GM23338 (cell line): ENCODE measurements at regions not wholly inside any gene's neighbourhood (a gene's known extent, or its start where the extent isn't known, plus 50 kb on each side); places are given as distances from the start of the nearest gene placed in this dataset.

Experiments used
- ATAC-seq: fragments of 200-7000 bp; cut with Tn5 transposase; 3 replicates; pipeline ENCODE4 v1.9.1; 2020
- DNase-seq: peaks from one replicate; pipeline ENCODE4 v3.0.0-alpha.2; 2015; ENCODE audit warnings: low spot score
- H2AFZ ChIP-seq: fragments of 200-600 bp; sonication (generic); 2 replicates; pipeline ENCODE4 v1.8.0; 2016; ENCODE audit warnings: antibody characterized with exemption, mild to moderate bottlenecking, moderate library complexity
- H3F3A ChIP-seq: fragments of 200-600 bp; sonication (generic); replicated peaks from 2 replicates; pipeline ENCODE4 v1.8.0; 2017; ENCODE audit warnings: antibody characterized with exemption, mixed run types, low read depth
- H3K27ac ChIP-seq: fragments of 200-600 bp; sonication (generic); 2 replicates; pipeline ENCODE4 v1.6.1; 2016; ENCODE audit warnings: low read depth
- H3K27me3 ChIP-seq: fragments of 200-600 bp; sonication (generic); 2 replicates; pipeline ENCODE4 v1.8.0; 2016; ENCODE audit warnings: mild to moderate bottlenecking, mixed run types, moderate library complexity; ENCODE audit not compliant: insufficient read depth
- H3K36me3 ChIP-seq: fragments of 200-600 bp; sonication (generic); 2 replicates; pipeline ENCODE4 v1.8.0; 2016; ENCODE audit warnings: mild to moderate bottlenecking; ENCODE audit not compliant: insufficient read depth
- H3K4me1 ChIP-seq: fragments of 200-600 bp; sonication (generic); 2 replicates; pipeline ENCODE4 v1.8.0; 2016; ENCODE audit warnings: mild to moderate bottlenecking, moderate library complexity; ENCODE audit not compliant: insufficient read depth
- H3K4me2 ChIP-seq: fragments of 200-600 bp; sonication (generic); 2 replicates; pipeline ENCODE4 v1.7.1; 2017; ENCODE audit warnings: mixed run types
- H3K4me3 ChIP-seq: fragments of 200-600 bp; sonication (generic); 2 replicates; pipeline ENCODE4 v1.6.1; 2016; ENCODE audit warnings: mixed run types
- H3K79me2 ChIP-seq: fragments of 200-600 bp; sonication (generic); replicated peaks from 2 replicates; pipeline ENCODE4 v1.8.0; 2017; ENCODE audit warnings: mild to moderate bottlenecking; ENCODE audit not compliant: insufficient read depth
- H3K9me2 ChIP-seq: fragments of 200-600 bp; sonication (generic); 2 replicates; pipeline ENCODE4 v1.8.0; 2017; ENCODE audit not compliant: insufficient read depth
- H4K20me1 ChIP-seq: fragments of 200-600 bp; sonication (generic); replicated peaks from 2 replicates; pipeline ENCODE4 v1.8.0; 2017; ENCODE audit warnings: mild to moderate bottlenecking; ENCODE audit not compliant: insufficient read depth
- H3K27ac Mint-ChIP-seq: 2 replicates; pipeline ENCODE4 v1.8.0; 2020; ENCODE audit warnings: inconsistent platforms, mild to moderate bottlenecking, moderate library complexity, mixed read lengths
- H3K27me3 Mint-ChIP-seq: 3 replicates; pipeline ENCODE4 v1.8.0; 2022; ENCODE audit warnings: low read depth, mild to moderate bottlenecking, moderate library complexity, mixed read lengths, inconsistent platforms; ENCODE audit not compliant: insufficient read depth, poor library complexity
- H3K36me3 Mint-ChIP-seq: 3 replicates; pipeline ENCODE4 v1.8.0; 2021; ENCODE audit warnings: low read depth, mild to moderate bottlenecking, inconsistent platforms, moderate library complexity, mixed read lengths
- H3K4me1 Mint-ChIP-seq: 3 replicates; pipeline ENCODE4 v1.8.0; 2020; ENCODE audit warnings: mild to moderate bottlenecking, inconsistent platforms, mixed read lengths
- H3K4me3 Mint-ChIP-seq: 3 replicates; pipeline ENCODE4 v1.8.0; 2021; ENCODE audit warnings: moderate library complexity, mild to moderate bottlenecking, inconsistent platforms, mixed read lengths
- H3K9me3 Mint-ChIP-seq: 3 replicates; pipeline ENCODE4 v1.8.0; 2020; ENCODE audit warnings: moderate library complexity, mild to moderate bottlenecking, inconsistent platforms, mixed read lengths
- CREB1 ChIP-seq: fragments of 250-450 bp; sonication (Bioruptor Pico); IDR thresholded peaks from 2 replicates; pipeline ENCODE4 v1.5.0; 2020; ENCODE audit warnings: low read depth, mild to moderate bottlenecking, moderate library complexity
- CTCF ChIP-seq, 2 experiments: fragments of 200-600 bp in 1 of 2; sonication (generic) in 1 of 2; conservative IDR thresholded peaks; 2 replicates each; pipeline versions ENCODE4 v1.5.1 to v1.6.1; 2016 to 2017; ENCODE audit warnings: antibody characterized with exemption in 2 of 2, low read depth in 2 of 2, mild to moderate bottlenecking in 2 of 2, moderate library complexity in 1 of 2
- ETS1 ChIP-seq: IDR thresholded peaks from 2 replicates; pipeline ENCODE4 v1.6.1; 2016; ENCODE audit warnings: antibody characterized with exemption
- EZH2 ChIP-seq: fragments of 200-600 bp; sonication (generic); IDR thresholded peaks from one replicate; pipeline ENCODE4 v1.8.0; 2017; ENCODE audit warnings: antibody characterized with exemption, mild to moderate bottlenecking, low read depth; ENCODE audit not compliant: unreplicated experiment
- EZH2phosphoT487 ChIP-seq: fragments of 200-600 bp; sonication (generic); IDR thresholded peaks from one replicate; pipeline ENCODE4 v1.8.1; 2018; ENCODE audit warnings: antibody characterized with exemption; ENCODE audit not compliant: unreplicated experiment
- JUNB ChIP-seq: IDR thresholded peaks from one replicate; pipeline ENCODE4 v1.6.1; 2016; ENCODE audit warnings: antibody characterized with exemption; ENCODE audit not compliant: unreplicated experiment
- NANOG ChIP-seq: IDR thresholded peaks from 2 replicates; pipeline ENCODE4 v1.6.1; 2016; ENCODE audit warnings: antibody characterized with exemption, borderline replicate concordance
- POLR2AphosphoS5 ChIP-seq: IDR thresholded peaks from 2 replicates; pipeline ENCODE4 v1.6.1; 2016; ENCODE audit warnings: antibody characterized with exemption, low read depth
- REST ChIP-seq: IDR thresholded peaks from one replicate; pipeline ENCODE4 v1.6.1; 2018; ENCODE audit warnings: antibody characterized with exemption; ENCODE audit not compliant: unreplicated experiment
- STAT1 ChIP-seq: IDR thresholded peaks from one replicate; pipeline ENCODE4 v1.6.1; 2016; ENCODE audit warnings: antibody characterized with exemption; ENCODE audit not compliant: unreplicated experiment
- ZNF331 ChIP-seq: fragments of 250-450 bp; sonication (Bioruptor Pico); IDR thresholded peaks from 2 replicates; pipeline ENCODE4 v1.5.0; 2020; ENCODE audit warnings: low read depth, mild to moderate bottlenecking, moderate library complexity
- ZNF462 ChIP-seq: fragments of 250-450 bp; sonication (Bioruptor Pico); IDR thresholded peaks from 2 replicates; pipeline ENCODE4 v1.5.0; 2020; ENCODE audit warnings: mild to moderate bottlenecking, moderate library complexity

GRCh38 chr12:105761075-105761474, 377.7 kb downstream of the NUAK1 start:
- H3K36me3 ChIP-seq: no peaks in the 10 kb centered on the region
- TF ChIP-seq STAT1 (no peak), EZH2phosphoT487 (no peak), ETS1 (no peak), ZNF462 (no peak), JUNB (no peak), CTCF (conservative IDR thresholded peaks at IDR 0.05; ENCODE audit: low read depth in 2 of 2) (no peak), CREB1 (CRISPR knock-in tag) (no peak), ZNF331 (CRISPR knock-in tag) (no peak), REST (no peak), NANOG (no peak), POLR2AphosphoS5 (no peak), EZH2 (no peak)
- H3K4me1 ChIP-seq: 0 out of 2 replicates have a peak, but pooled peaks cover 5% of the 10 kb centered on the region
- no peaks in the 10 kb centered on the region for H3K36me3 Mint-ChIP-seq
- H3K9me2 ChIP-seq: peaks cover 18% of the 10 kb centered on the region
- H3K27me3 ChIP-seq: no peaks in the 10 kb centered on the region
- no peaks in the 10 kb centered on the region for H3F3A ChIP-seq
- no peak overlapping the region for H3K4me3 Mint-ChIP-seq
- H3K4me3 ChIP-seq: no peak overlapping the region
- no peak overlapping the region for H2AFZ ChIP-seq
- no peaks in the 10 kb centered on the region for H3K4me1 Mint-ChIP-seq
- H3K27me3 Mint-ChIP-seq: peaks cover 2% of the 10 kb centered on the region
- DNase-seq (no peak), ATAC-seq (no peak)
- no peaks in the 10 kb centered on the region for H4K20me1 ChIP-seq
- no peaks in the 10 kb centered on the region for H3K79me2 ChIP-seq
- no peaks in the 10 kb centered on the region for H3K9me3 Mint-ChIP-seq
- H3K27ac ChIP-seq: no peak overlapping the region
- no peak overlapping the region for H3K27ac Mint-ChIP-seq
- H3K4me2 ChIP-seq: no peak overlapping the region
